ENCODE measurements at regions not wholly inside any gene's neighbourhood (a gene's known extent, or its start where the extent isn't known, plus 50 kb on each side); places are given as distances from the start of the nearest gene placed in this dataset.

- DNase-seq (no peak), ATAC-seq (ENCODE audit: low read depth) (no peak)
- TF ChIP-seq, protein P1, sequence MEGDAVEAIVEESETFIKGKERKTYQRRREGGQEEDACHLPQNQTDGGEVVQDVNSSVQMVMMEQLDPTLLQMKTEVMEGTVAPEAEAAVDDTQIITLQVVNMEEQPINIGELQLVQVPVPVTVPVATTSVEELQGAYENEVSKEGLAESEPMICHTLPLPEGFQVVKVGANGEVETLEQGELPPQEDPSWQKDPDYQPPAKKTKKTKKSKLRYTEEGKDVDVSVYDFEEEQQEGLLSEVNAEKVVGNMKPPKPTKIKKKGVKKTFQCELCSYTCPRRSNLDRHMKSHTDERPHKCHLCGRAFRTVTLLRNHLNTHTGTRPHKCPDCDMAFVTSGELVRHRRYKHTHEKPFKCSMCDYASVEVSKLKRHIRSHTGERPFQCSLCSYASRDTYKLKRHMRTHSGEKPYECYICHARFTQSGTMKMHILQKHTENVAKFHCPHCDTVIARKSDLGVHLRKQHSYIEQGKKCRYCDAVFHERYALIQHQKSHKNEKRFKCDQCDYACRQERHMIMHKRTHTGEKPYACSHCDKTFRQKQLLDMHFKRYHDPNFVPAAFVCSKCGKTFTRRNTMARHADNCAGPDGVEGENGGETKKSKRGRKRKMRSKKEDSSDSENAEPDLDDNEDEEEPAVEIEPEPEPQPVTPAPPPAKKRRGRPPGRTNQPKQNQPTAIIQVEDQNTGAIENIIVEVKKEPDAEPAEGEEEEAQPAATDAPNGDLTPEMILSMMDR (IDR thresholded peaks at IDR 0.05), result no peak
- Mint-ChIP-seq H3K4me1 (no peaks in the 10 kb centered on the region), H3K9me3 (no peaks in the 10 kb centered on the region), H3K4me3 (no peak overlapping the region), H3K27ac (no peak overlapping the region), H3K36me3 (ENCODE audit: low read depth) (no peaks in the 10 kb centered on the region), H3K27me3 (no peaks in the 10 kb centered on the region)
- POLR2A ChIA-PET, result no interaction called here
- intact Hi-C loops (cut with micrococcal nuclease), result no loop called here
- CTCF ChIA-PET, result no interaction called here
Measured at GRCh38 chr22:34434371-34434770, 514.1 kb upstream of the LARGE1 start.

DNA sequence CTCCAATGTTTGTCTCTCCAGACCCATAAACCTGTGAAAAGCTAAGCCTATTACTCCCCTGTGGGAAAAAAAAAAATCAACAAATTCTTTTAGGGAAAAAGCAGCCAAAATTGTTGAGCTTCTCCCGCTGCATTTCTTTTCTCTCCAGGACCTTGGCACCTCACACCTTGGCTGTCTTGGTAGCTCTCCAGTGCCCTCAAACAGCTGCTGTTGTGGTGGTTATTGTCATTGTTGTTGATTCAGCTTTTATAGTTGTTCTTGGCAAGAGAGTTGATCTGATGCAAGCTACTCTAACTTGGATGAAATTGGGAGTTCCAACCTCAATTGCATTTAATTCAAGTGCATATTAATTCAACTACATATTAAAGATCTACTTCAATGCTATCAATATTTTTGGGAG lies 516.9 kb upstream of the LARGE1 start:
- TF ChIP-seq, protein P1 (IDR thresholded peaks at IDR 0.05), result no peak
- POLR2A ChIA-PET, result no interaction called here
- Mint-ChIP-seq H3K36me3 (ENCODE audit: low read depth) (no peaks in the 10 kb centered on the region), H3K9me3 (no peaks in the 10 kb centered on the region), H3K4me1 (no peaks in the 10 kb centered on the region), H3K4me3 (no peak overlapping the region), H3K27me3 (no peaks in the 10 kb centered on the region), H3K27ac (no peak overlapping the region)
- CTCF ChIA-PET, result no interaction called here
- ATAC-seq (ENCODE audit: low read depth) (no peak), DNase-seq (no peak)
- intact Hi-C loops (cut with micrococcal nuclease), result no loop called here

GRCh38 chr22:34454598-34454997 lies 534.3 kb upstream of the LARGE1 start:
- CTCF ChIA-PET, result no interaction called here
- Mint-ChIP-seq H3K4me1 (no peaks in the 10 kb centered on the region), H3K27me3 (peaks cover 3% of the 10 kb centered on the region), H3K9me3 (peaks cover 3% of the 10 kb centered on the region), H3K4me3 (no peak overlapping the region), H3K27ac (no peak overlapping the region), H3K36me3 (ENCODE audit: low read depth) (no peaks in the 10 kb centered on the region)
- TF ChIP-seq, protein P1 (IDR thresholded peaks at IDR 0.05), result no peak
- POLR2A ChIA-PET, result no interaction called here
- DNase-seq, result no peak
- intact Hi-C loops (cut with micrococcal nuclease), result no loop called here
- no peak for ATAC-seq (ENCODE audit: low read depth)

DNA sequence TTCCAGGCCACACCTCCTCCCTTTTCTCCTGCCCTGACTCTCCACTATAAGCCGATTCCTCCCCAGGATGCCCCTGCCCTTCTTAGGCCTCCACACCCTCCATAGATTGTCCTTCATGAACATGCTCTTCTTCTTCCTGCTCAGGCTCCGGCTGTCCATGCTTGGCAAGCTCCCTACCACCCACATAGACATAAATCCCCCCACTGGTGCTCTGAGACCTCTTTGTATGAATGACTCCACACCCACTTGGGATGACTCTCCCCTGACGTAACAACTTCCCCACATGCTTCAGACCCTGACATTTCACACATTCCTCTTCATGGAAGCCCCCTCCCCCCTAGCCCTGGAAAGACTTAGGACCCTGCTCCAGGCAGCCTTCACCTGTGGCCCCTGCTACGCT lies 542.5 kb upstream of the LARGE1 start:
- Mint-ChIP-seq H3K4me1 (no peaks in the 10 kb centered on the region), H3K4me3 (no peak overlapping the region), H3K27me3 (peaks cover 3% of the 10 kb centered on the region), H3K36me3 (ENCODE audit: low read depth) (no peaks in the 10 kb centered on the region), H3K27ac (no peak overlapping the region), H3K9me3 (peaks cover 3% of the 10 kb centered on the region)
- POLR2A ChIA-PET, result no interaction called here
- CTCF ChIA-PET, result no interaction called here
- TF ChIP-seq, protein P1 (IDR thresholded peaks at IDR 0.05), result no peak
- DNase-seq, result no peak
- intact Hi-C loops (cut with micrococcal nuclease), result no loop called here
- ATAC-seq (ENCODE audit: low read depth), result no peak

DNA sequence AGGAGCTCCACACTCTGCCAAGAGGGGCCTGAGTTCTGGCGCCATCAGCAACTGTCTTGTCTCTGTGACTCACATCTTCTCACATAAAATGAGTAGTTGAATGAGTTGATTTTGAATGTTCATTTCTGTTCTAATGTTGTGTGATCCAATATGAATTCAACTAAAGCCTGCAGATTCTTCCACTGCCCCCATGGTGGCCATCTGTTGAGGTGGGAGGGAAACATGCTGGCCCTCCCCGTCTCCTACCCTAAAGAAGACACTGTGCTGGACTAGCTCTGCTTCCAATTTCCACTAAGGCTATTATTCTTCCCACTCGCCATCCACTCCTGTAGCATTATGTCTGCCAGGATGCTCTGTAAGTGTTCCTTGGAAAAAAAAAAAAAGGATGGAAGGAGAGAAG lies 555.6 kb upstream of the LARGE1 start:
- no peaks in the 10 kb centered on the region for H3K4me1 Mint-ChIP-seq
- TF ChIP-seq, protein P1 (IDR thresholded peaks at IDR 0.05), result no peak
- ChIA-PET POLR2A (no interaction called here), CTCF (no interaction called here)
- DNase-seq (no peak), ATAC-seq (ENCODE audit: low read depth) (no peak)
- intact Hi-C loops (cut with micrococcal nuclease), result no loop called here
- no peak overlapping the region for H3K27ac Mint-ChIP-seq
- H3K9me3 Mint-ChIP-seq, result peaks cover 3% of the 10 kb centered on the region
- H3K27me3 Mint-ChIP-seq, result peaks cover 2% of the 10 kb centered on the region
- H3K36me3 Mint-ChIP-seq (ENCODE audit: low read depth), result no peaks in the 10 kb centered on the region
- no peak overlapping the region for H3K4me3 Mint-ChIP-seq

All from activated B cell treated with CpG ODN at 0.5 μM for 24 hours (primary cell).